ENCODE measurements at regions not wholly inside any gene's neighbourhood (a gene's known extent, or its start where the extent isn't known, plus 50 kb on each side); places are given as distances from the start of the nearest gene placed in this dataset.
A peak's percentile ranks its signal among the peaks of the same experiment; 100 is the strongest.

DNA sequence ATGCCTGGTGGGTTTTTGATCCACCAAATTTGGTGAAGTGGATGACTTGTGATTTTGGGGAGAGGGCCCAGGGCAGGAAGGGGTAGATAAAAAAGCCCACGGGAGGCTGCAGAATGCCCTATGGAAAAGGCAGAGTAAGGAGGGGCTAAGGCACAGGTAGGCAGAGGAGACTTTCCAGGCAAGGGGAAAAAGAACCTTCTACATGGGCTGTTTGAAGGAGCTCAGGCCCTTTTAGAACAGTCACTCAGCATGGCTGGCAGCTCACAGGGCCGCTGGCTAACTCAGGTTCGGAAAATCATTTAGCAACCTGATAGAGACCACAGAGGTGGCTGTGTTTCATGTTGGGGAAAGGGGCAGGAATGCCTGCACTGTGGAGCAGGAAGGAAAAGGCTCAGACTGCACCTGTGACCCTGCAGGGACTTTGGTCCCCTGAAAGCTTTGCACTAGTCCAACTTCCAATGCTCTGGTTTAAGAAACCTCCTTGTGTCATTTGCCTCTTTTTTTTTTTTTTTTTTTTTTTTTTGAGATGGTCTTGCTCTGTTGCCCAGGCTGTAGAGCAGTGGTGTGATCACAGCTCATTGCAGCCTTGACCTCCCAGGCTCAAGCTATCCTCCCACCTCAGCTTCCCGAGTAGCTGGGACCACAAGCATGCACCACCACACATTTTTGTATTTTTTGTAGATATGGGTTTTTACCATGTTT lies 58.5 kb upstream of the ENAH start:
- H3K27ac ChIP-seq (ENCODE audit: low read depth, low read length): no peak overlapping the region
- ChIA-PET POLR2A (interaction anchor here (1.4 to 2.0 kb wide), 2 partner anchors 11 to 59 kb away, joined by 3 to 12 read pairs; partner anchors contain the start of gene ENAH), CTCF (interaction anchor here (1.0 kb wide), 1 partner anchor 11 kb away, joined by 5 read pairs; no protein-coding TSS in a partner anchor), RAD21 (ENCODE audit: low non-redundant PET in 1 of 2, low total read pairs in 2 of 2, uncharacterized antibody in 2 of 2, unreplicated experiment in 2 of 2) (no interaction called here)
- no peak overlapping the region for H3K4me3 ChIP-seq (replicated peaks in 1 of 2; ENCODE audit: low read depth in 1 of 2, low read length in 2 of 2)
- intact Hi-C loops (cut with micrococcal nuclease): no loop called here
- no peaks in the 10 kb centered on the region for H3K9me3 ChIP-seq (ENCODE audit: control insufficient read depth in 1 of 2, insufficient read depth in 1 of 2, low read depth in 1 of 2, low read length in 2 of 2)
- no TSS peak for BruUV-seq (replicated peaks)
- peak overlapping the region; percentile 50 for H3K4me2 ChIP-seq (ENCODE audit: low read length)
- no peaks in the 10 kb centered on the region for H3K36me3 ChIP-seq (ENCODE audit: control insufficient read depth in 1 of 2, insufficient read depth in 2 of 2, low read length in 2 of 2)
- peak overlapping the region; percentile 40; the same call in 1 of the 2 replicates for H3K9ac ChIP-seq (ENCODE audit: low read length)
- no peaks in the 10 kb centered on the region for H3K9me2 ChIP-seq (ENCODE audit: insufficient read depth)
- no peak for DNase-seq (ENCODE audit: low read depth, low spot score)
- TF ChIP-seq POLR2A (IDR thresholded peaks at IDR 0.05; ENCODE audit: borderline replicate concordance, extremely low read depth, insufficient read depth, insufficient read length) (no peak), SRF (IDR thresholded peaks at IDR 0.05; ENCODE audit: low read depth) (no peak), EZH2phosphoT487 (IDR thresholded peaks at IDR 0.05; ENCODE audit: borderline replicate concordance) (no peak), CEBPB (IDR thresholded peaks at IDR 0.05; ENCODE audit: low read depth) (no peak), FOSL1 (IDR thresholded peaks at IDR 0.05; ENCODE audit: low read depth) (no peak), SIN3A (IDR thresholded peaks at IDR 0.05; ENCODE audit: low read depth) (no peak), ZNF274 (IDR thresholded peaks at IDR 0.05; ENCODE audit: low read depth, low read length) (no peak), CBX3 (IDR thresholded peaks at IDR 0.05; ENCODE audit: low read depth) (no peak), YY1 (IDR thresholded peaks at IDR 0.05; ENCODE audit: extremely low read depth, insufficient replicate concordance, low read depth, low read length) (no peak), SP1 (IDR thresholded peaks at IDR 0.05; ENCODE audit: low read depth) (no peak), TCF7L2 (IDR thresholded peaks at IDR 0.05; ENCODE audit: borderline replicate concordance, extremely low read depth, insufficient read depth, insufficient read length) (no peak), ZFX (IDR thresholded peaks at IDR 0.05) (no peak)
- TF ChIP-seq, protein P1, sequence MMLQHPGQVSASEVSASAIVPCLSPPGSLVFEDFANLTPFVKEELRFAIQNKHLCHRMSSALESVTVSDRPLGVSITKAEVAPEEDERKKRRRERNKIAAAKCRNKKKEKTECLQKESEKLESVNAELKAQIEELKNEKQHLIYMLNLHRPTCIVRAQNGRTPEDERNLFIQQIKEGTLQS (IDR thresholded peaks at IDR 0.05): no peak
- TF ChIP-seq, protein P2, sequence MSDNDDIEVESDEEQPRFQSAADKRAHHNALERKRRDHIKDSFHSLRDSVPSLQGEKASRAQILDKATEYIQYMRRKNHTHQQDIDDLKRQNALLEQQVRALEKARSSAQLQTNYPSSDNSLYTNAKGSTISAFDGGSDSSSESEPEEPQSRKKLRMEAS (IDR thresholded peaks at IDR 0.05): no peak; the same call in 1 of the 2 replicates
- TF ChIP-seq, protein P3, sequence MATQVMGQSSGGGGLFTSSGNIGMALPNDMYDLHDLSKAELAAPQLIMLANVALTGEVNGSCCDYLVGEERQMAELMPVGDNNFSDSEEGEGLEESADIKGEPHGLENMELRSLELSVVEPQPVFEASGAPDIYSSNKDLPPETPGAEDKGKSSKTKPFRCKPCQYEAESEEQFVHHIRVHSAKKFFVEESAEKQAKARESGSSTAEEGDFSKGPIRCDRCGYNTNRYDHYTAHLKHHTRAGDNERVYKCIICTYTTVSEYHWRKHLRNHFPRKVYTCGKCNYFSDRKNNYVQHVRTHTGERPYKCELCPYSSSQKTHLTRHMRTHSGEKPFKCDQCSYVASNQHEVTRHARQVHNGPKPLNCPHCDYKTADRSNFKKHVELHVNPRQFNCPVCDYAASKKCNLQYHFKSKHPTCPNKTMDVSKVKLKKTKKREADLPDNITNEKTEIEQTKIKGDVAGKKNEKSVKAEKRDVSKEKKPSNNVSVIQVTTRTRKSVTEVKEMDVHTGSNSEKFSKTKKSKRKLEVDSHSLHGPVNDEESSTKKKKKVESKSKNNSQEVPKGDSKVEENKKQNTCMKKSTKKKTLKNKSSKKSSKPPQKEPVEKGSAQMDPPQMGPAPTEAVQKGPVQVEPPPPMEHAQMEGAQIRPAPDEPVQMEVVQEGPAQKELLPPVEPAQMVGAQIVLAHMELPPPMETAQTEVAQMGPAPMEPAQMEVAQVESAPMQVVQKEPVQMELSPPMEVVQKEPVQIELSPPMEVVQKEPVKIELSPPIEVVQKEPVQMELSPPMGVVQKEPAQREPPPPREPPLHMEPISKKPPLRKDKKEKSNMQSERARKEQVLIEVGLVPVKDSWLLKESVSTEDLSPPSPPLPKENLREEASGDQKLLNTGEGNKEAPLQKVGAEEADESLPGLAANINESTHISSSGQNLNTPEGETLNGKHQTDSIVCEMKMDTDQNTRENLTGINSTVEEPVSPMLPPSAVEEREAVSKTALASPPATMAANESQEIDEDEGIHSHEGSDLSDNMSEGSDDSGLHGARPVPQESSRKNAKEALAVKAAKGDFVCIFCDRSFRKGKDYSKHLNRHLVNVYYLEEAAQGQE (IDR thresholded peaks at IDR 0.05; ENCODE audit: low read depth): no peak
- TF ChIP-seq, protein P4, sequence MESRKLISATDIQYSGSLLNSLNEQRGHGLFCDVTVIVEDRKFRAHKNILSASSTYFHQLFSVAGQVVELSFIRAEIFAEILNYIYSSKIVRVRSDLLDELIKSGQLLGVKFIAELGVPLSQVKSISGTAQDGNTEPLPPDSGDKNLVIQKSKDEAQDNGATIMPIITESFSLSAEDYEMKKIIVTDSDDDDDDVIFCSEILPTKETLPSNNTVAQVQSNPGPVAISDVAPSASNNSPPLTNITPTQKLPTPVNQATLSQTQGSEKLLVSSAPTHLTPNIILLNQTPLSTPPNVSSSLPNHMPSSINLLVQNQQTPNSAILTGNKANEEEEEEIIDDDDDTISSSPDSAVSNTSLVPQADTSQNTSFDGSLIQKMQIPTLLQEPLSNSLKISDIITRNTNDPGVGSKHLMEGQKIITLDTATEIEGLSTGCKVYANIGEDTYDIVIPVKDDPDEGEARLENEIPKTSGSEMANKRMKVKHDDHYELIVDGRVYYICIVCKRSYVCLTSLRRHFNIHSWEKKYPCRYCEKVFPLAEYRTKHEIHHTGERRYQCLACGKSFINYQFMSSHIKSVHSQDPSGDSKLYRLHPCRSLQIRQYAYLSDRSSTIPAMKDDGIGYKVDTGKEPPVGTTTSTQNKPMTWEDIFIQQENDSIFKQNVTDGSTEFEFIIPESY (IDR thresholded peaks at IDR 0.05; ENCODE audit: extremely low read depth, insufficient replicate concordance, low read length): no peak
- TF ChIP-seq, protein P5, sequence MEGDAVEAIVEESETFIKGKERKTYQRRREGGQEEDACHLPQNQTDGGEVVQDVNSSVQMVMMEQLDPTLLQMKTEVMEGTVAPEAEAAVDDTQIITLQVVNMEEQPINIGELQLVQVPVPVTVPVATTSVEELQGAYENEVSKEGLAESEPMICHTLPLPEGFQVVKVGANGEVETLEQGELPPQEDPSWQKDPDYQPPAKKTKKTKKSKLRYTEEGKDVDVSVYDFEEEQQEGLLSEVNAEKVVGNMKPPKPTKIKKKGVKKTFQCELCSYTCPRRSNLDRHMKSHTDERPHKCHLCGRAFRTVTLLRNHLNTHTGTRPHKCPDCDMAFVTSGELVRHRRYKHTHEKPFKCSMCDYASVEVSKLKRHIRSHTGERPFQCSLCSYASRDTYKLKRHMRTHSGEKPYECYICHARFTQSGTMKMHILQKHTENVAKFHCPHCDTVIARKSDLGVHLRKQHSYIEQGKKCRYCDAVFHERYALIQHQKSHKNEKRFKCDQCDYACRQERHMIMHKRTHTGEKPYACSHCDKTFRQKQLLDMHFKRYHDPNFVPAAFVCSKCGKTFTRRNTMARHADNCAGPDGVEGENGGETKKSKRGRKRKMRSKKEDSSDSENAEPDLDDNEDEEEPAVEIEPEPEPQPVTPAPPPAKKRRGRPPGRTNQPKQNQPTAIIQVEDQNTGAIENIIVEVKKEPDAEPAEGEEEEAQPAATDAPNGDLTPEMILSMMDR (IDR thresholded peaks at IDR 0.05 in 2 of 3, conservative IDR thresholded peaks at IDR 0.05 in 1 of 3; ENCODE audit: borderline replicate concordance in 1 of 3, insufficient read depth in 1 of 3, low read depth in 2 of 3, low read length in 2 of 3): no peak
- peak; percentile 64 for ATAC-seq
- no peaks in the 10 kb centered on the region for H3K79me2 ChIP-seq (ENCODE audit: insufficient read depth, low read length)
- no peaks in the 10 kb centered on the region for H3K27me3 ChIP-seq (ENCODE audit: insufficient read depth, low read length)
- H2AFZ ChIP-seq (ENCODE audit: low read depth, low read length, poor library complexity, severe bottlenecking): peak overlapping the region; percentile 40
- no peaks in the 10 kb centered on the region for H4K20me1 ChIP-seq (ENCODE audit: insufficient read depth)
- H3K4me1 ChIP-seq (ENCODE audit: control insufficient read depth in 1 of 2, insufficient read depth in 2 of 2, low read length in 2 of 2): peaks cover 9 to 27% of the 10 kb centered on the region in 2 experiments
